ENCODE measurements at regions not wholly inside any gene's neighbourhood (a gene's known extent, or its start where the extent isn't known, plus 50 kb on each side); places are given as distances from the start of the nearest gene placed in this dataset.

GRCh38 chr15:61621146-61621545 is 392.0 kb upstream of the RORA start:
- no peak overlapping the region for H3K4me3 Mint-ChIP-seq (ENCODE audit: low read depth)
- H3K27ac Mint-ChIP-seq = no peak overlapping the region
- no peaks in the 10 kb centered on the region for H3K36me3 Mint-ChIP-seq (ENCODE audit: insufficient read depth)
- peak; percentile 77 for TF ChIP-seq CTCF (IDR thresholded peaks at IDR 0.05; ENCODE audit: unreplicated experiment)
- DNase-seq (ENCODE audit: low spot score, unreplicated experiment) = peak; percentile 16
- peaks cover 13% of the 10 kb centered on the region for H3K4me1 Mint-ChIP-seq (ENCODE audit: low read depth)
- peaks cover 20% of the 10 kb centered on the region for H3K27me3 Mint-ChIP-seq
- peaks cover 11% of the 10 kb centered on the region for H3K9me3 Mint-ChIP-seq (ENCODE audit: low read depth)

DNA sequence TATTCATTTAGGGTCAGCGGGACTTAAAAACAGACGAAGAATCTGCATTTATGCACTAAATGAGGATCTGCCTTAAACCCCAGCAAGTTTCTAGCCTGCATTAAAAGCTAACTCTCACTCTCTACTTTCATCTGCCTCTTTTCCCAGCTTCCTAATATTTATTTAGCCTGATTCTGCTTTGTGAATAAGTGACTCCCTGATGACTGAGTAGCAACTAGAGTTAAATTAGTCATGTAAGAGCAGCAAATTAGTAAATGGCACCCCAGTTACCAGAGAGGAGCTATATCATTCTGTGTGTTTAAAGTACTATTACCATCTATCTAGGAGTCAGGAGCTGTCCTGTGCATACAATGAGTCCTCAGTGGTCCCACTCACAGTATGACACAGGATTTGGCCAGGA is 391.0 kb upstream of the RORA start:
- Mint-ChIP-seq H3K4me1 (ENCODE audit: low read depth) (peaks cover 13% of the 10 kb centered on the region), H3K4me3 (ENCODE audit: low read depth) (no peak overlapping the region), H3K9me3 (ENCODE audit: low read depth) (peaks cover 13% of the 10 kb centered on the region), H3K27ac (no peak overlapping the region), H3K36me3 (ENCODE audit: insufficient read depth) (no peaks in the 10 kb centered on the region), H3K27me3 (peaks cover 20% of the 10 kb centered on the region)
- DNase-seq (ENCODE audit: low spot score, unreplicated experiment) = no peak
- no peak for TF ChIP-seq CTCF (IDR thresholded peaks at IDR 0.05; ENCODE audit: unreplicated experiment)

DNA sequence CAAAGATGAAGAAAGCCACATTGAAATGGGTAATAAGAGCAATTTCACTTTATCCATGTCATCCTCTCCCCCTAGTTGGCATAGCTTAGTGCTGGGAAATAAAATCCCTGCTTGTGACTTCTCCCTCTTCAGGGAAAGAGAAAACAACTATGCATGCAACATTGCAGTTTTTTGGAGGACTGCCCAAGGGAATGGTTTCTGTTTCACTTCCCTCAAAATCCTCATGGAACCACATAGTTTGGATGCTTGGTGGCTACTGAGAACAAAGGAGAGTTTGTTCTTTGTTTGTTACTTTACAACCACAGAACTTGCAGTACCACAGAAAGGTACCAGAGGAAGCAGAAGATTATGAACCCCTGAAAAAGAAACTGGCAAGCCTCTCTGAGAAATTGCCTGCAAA is 384.6 kb upstream of the RORA start:
- no peak overlapping the region for H3K27ac Mint-ChIP-seq
- no peaks in the 10 kb centered on the region for H3K4me1 Mint-ChIP-seq (ENCODE audit: low read depth)
- DNase-seq (ENCODE audit: low spot score, unreplicated experiment) = no peak
- peaks cover 22% of the 10 kb centered on the region for H3K9me3 Mint-ChIP-seq (ENCODE audit: low read depth)
- no peaks in the 10 kb centered on the region for H3K36me3 Mint-ChIP-seq (ENCODE audit: insufficient read depth)
- peaks cover 4% of the 10 kb centered on the region for H3K27me3 Mint-ChIP-seq
- H3K4me3 Mint-ChIP-seq (ENCODE audit: low read depth) = no peak overlapping the region
- TF ChIP-seq CTCF (IDR thresholded peaks at IDR 0.05; ENCODE audit: unreplicated experiment) = no peak

DNA sequence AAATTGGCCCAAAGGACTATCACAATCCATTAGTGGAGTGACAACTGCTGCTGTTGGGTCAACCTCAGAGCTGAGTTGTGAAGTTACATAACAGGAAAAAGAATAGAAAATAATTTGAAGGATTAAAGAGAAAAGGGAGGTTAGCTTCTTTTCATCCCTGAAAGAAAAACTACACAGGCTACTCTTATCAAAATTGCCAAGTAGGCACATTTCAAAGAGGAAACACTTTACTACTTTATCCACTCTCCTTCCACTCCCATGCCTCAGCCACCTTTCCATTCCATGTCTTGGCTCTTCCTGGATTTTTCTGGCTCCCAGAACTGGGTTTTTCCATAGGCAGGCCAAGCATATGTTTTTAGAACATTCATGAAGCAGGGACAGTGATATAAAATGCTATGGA is 384.0 kb upstream of the RORA start:
- no peak for TF ChIP-seq CTCF (IDR thresholded peaks at IDR 0.05; ENCODE audit: unreplicated experiment)
- H3K36me3 Mint-ChIP-seq (ENCODE audit: insufficient read depth) = no peaks in the 10 kb centered on the region
- no peak for DNase-seq (ENCODE audit: low spot score, unreplicated experiment)
- H3K27me3 Mint-ChIP-seq = peaks cover 4% of the 10 kb centered on the region
- no peaks in the 10 kb centered on the region for H3K4me1 Mint-ChIP-seq (ENCODE audit: low read depth)
- H3K9me3 Mint-ChIP-seq (ENCODE audit: low read depth) = peaks cover 22% of the 10 kb centered on the region
- no peak overlapping the region for H3K4me3 Mint-ChIP-seq (ENCODE audit: low read depth)
- no peak overlapping the region for H3K27ac Mint-ChIP-seq

DNA sequence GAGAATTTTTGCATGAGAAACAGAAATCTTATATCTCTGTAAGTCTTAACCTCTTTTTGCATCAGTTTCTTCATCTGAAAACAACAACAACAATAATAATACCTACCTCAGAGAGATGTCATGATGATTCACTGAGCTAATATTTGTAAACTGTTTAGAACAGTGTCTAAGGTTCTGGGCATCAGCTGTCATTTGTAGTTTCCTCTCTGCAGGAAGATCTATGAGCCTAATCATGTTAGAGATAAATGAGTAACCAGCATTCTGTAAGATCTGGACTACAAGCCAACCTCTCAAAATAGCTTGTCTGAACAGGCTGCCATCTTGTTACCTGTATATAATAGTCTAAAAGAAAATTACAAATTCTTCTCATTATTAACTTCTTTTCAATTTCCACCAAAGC is 383.0 kb upstream of the RORA start:
- no peak for TF ChIP-seq CTCF (IDR thresholded peaks at IDR 0.05; ENCODE audit: unreplicated experiment)
- Mint-ChIP-seq H3K36me3 (ENCODE audit: insufficient read depth) (no peaks in the 10 kb centered on the region), H3K4me3 (ENCODE audit: low read depth) (no peak overlapping the region), H3K4me1 (ENCODE audit: low read depth) (no peaks in the 10 kb centered on the region), H3K27ac (no peak overlapping the region), H3K9me3 (ENCODE audit: low read depth) (peaks cover 14% of the 10 kb centered on the region), H3K27me3 (peaks cover 4% of the 10 kb centered on the region)
- no peak for DNase-seq (ENCODE audit: low spot score, unreplicated experiment)
